ENCODE measurements at regions not wholly inside any gene's neighbourhood (a gene's known extent, or its start where the extent isn't known, plus 50 kb on each side); places are given as distances from the start of the nearest gene placed in this dataset.
"Not testable (repeated sequence)": the region's sequence is repeated elsewhere in the genome, so short reads cannot be mapped to it uniquely, and the experiment has no call there.

- TF ChIP-seq, protein P1, sequence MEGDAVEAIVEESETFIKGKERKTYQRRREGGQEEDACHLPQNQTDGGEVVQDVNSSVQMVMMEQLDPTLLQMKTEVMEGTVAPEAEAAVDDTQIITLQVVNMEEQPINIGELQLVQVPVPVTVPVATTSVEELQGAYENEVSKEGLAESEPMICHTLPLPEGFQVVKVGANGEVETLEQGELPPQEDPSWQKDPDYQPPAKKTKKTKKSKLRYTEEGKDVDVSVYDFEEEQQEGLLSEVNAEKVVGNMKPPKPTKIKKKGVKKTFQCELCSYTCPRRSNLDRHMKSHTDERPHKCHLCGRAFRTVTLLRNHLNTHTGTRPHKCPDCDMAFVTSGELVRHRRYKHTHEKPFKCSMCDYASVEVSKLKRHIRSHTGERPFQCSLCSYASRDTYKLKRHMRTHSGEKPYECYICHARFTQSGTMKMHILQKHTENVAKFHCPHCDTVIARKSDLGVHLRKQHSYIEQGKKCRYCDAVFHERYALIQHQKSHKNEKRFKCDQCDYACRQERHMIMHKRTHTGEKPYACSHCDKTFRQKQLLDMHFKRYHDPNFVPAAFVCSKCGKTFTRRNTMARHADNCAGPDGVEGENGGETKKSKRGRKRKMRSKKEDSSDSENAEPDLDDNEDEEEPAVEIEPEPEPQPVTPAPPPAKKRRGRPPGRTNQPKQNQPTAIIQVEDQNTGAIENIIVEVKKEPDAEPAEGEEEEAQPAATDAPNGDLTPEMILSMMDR (IDR thresholded peaks at IDR 0.05; ENCODE audit: low read length) = not testable (repeated sequence)
- TF ChIP-seq EZH2 (optimal IDR thresholded peaks at IDR 0.05; ENCODE audit: low read depth, low read length) = not testable (repeated sequence)
These were observed 132.2 kb upstream of the ROPN1B start for GRCh38 chr3:125836786-125837185.
